ENCODE measurements at regions not wholly inside any gene's neighbourhood (a gene's known extent, or its start where the extent isn't known, plus 50 kb on each side); places are given as distances from the start of the nearest gene placed in this dataset.
A peak's percentile ranks its signal among the peaks of the same experiment; 100 is the strongest.

DNA sequence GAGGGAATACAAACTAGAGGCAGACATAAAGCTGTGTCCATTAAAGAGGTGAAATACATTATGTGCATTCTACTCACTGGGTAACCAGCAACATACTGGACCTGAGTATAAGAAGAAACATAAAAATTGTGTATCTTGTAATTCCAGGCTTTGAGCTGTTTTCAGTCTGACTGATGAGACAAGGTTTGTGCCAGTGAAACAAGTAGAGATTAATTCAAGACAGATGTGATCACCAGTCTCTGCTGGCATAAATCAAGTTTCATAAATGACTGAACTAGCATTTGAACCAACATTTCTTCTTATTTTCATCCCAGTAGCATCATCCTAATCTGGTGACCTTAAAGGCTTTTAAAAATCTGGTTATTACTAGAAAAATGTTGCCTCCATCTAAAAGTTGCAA is 108.8 kb upstream of the RPL38 start:
- TF ChIP-seq, protein P1, sequence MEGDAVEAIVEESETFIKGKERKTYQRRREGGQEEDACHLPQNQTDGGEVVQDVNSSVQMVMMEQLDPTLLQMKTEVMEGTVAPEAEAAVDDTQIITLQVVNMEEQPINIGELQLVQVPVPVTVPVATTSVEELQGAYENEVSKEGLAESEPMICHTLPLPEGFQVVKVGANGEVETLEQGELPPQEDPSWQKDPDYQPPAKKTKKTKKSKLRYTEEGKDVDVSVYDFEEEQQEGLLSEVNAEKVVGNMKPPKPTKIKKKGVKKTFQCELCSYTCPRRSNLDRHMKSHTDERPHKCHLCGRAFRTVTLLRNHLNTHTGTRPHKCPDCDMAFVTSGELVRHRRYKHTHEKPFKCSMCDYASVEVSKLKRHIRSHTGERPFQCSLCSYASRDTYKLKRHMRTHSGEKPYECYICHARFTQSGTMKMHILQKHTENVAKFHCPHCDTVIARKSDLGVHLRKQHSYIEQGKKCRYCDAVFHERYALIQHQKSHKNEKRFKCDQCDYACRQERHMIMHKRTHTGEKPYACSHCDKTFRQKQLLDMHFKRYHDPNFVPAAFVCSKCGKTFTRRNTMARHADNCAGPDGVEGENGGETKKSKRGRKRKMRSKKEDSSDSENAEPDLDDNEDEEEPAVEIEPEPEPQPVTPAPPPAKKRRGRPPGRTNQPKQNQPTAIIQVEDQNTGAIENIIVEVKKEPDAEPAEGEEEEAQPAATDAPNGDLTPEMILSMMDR (IDR thresholded peaks at IDR 0.05; ENCODE audit: insufficient read depth, low read depth, low read length, missing control alignments) = no peak
- DNase-seq (ENCODE audit: low read depth) = no peak
- no peak overlapping the region for H3K4me3 ChIP-seq (ENCODE audit: low read depth, low read length)

GRCh38 chr17:74096456-74096855 is 107.0 kb upstream of the RPL38 start:
- no peak for DNase-seq (ENCODE audit: low read depth)
- TF ChIP-seq, protein P1 (IDR thresholded peaks at IDR 0.05; ENCODE audit: insufficient read depth, low read depth, low read length, missing control alignments) = no peak
- H3K4me3 ChIP-seq (ENCODE audit: low read depth, low read length) = no peak overlapping the region

GRCh38 chr17:74097450-74098135 is 105.9 kb upstream of the RPL38 start:
- no peak for DNase-seq (ENCODE audit: low read depth)
- H3K4me3 ChIP-seq (ENCODE audit: low read depth, low read length) = no peak overlapping the region
- TF ChIP-seq, protein P1 (IDR thresholded peaks at IDR 0.05; ENCODE audit: insufficient read depth, low read depth, low read length, missing control alignments) = no peak

- DNase-seq (ENCODE audit: low read depth) = no peak
- no peak overlapping the region for H3K4me3 ChIP-seq (ENCODE audit: low read depth, low read length)
- TF ChIP-seq, protein P1 (IDR thresholded peaks at IDR 0.05; ENCODE audit: insufficient read depth, low read depth, low read length, missing control alignments) = no peak
Measured at GRCh38 chr17:74098136-74099024, 105.1 kb upstream of the RPL38 start.

DNA sequence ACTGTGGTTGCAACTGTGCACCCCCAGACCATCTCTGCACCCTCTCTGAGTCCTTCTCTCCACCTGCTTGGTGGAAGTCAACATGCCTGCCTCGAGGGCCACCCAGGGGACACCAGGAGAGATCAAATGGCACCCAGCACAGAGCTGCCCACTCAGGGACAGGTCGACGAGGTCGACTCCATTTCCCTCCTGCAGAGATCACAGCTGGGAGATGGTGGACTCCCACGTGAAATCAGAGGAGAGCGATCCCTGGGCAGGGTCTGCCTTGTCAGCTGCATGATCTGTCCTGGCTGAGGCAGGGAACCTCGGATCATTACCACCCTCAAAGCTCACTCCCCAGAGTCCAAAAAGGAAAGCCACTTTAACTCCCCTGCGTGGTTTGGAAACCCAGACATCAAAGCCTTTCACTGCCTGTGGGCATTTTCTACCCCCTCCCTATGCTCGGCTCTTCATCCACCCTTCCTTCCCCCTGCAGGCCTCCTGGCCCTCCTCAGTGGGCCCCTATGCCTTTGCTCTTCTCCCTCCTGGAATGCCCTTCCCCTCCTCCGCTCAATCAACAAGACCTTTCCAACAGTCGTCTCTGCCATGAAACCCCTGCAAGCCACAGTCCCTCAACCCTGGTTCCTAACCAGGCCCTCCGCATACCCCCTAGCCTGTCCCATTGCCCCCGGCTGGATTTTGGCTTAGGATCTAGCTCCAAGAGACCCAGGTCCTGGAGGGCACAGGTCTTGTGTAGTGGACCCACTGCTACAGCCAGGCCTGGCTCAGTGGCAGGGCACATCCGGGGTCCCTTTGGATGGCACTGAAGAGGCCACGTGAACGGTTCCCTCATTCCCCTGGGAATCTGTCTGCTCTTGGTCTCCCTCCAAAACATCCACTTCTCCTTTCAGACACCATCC is 103.8 kb upstream of the RPL38 start:
- no peak for DNase-seq (ENCODE audit: low read depth)
- TF ChIP-seq, protein P1 (IDR thresholded peaks at IDR 0.05; ENCODE audit: insufficient read depth, low read depth, low read length, missing control alignments) = no peak
- no peak overlapping the region for H3K4me3 ChIP-seq (ENCODE audit: low read depth, low read length)

GRCh38 chr17:74104921-74105320 is 98.6 kb upstream of the RPL38 start:
- H3K4me3 ChIP-seq (ENCODE audit: low read depth, low read length) = no peak overlapping the region
- DNase-seq (ENCODE audit: low read depth) = peak; percentile 9
- TF ChIP-seq, protein P1 (IDR thresholded peaks at IDR 0.05; ENCODE audit: insufficient read depth, low read depth, low read length, missing control alignments) = no peak

All from GM12865 (cell line).